GM03348 (cell line): ENCODE measurements at regions not wholly inside any gene's neighbourhood (a gene's known extent, or its start where the extent isn't known, plus 50 kb on each side); places are given as distances from the start of the nearest gene placed in this dataset.
A peak's percentile ranks its signal among the peaks of the same experiment; 100 is the strongest.

ENCODE experiments used
- DNase-seq: peaks from one replicate; pipeline ENCODE4 v3.0.0; 2012; ENCODE audit warnings: low spot score

GRCh38 chr2:12113412-12113811 lies 367.0 kb downstream of the LPIN1 start:
- no peak for DNase-seq

GRCh38 chr2:12114816-12115215 lies 368.4 kb downstream of the LPIN1 start:
- no peak for DNase-seq

- DNase-seq, result no peak
These were observed 369.9 kb downstream of the LPIN1 start for GRCh38 chr2:12116228-12116750.

- DNase-seq, result peak; percentile 21
These were observed 373.4 kb downstream of the LPIN1 start for GRCh38 chr2:12119841-12120240.

GRCh38 chr2:12120281-12121150 lies 374.1 kb downstream of the LPIN1 start:
- DNase-seq, result no peak

GRCh38 chr2:12124790-12125189 lies 378.4 kb downstream of the LPIN1 start:
- no peak for DNase-seq

- DNase-seq, result no peak
These were observed 379.9 kb downstream of the LPIN1 start for GRCh38 chr2:12126318-12126717.

- no peak for DNase-seq
These were observed 381.2 kb downstream of the LPIN1 start for GRCh38 chr2:12127638-12128037.

GRCh38 chr2:12131975-12132374 lies 385.5 kb downstream of the LPIN1 start:
- DNase-seq, result peak; percentile 17

- DNase-seq, result no peak
These were observed 395.3 kb downstream of the LPIN1 start for GRCh38 chr2:12141618-12142258.

GRCh38 chr2:12151716-12152115 lies 405.3 kb downstream of the LPIN1 start:
- DNase-seq, result no peak

GRCh38 chr2:12152888-12153287 lies 406.5 kb downstream of the LPIN1 start:
- no peak for DNase-seq

- DNase-seq, result peak; percentile 82
These were observed 409.0 kb downstream of the LPIN1 start for GRCh38 chr2:12155303-12156051.

GRCh38 chr2:12156349-12156748 lies 409.9 kb downstream of the LPIN1 start:
- no peak for DNase-seq

GRCh38 chr2:12161085-12161484 lies 414.7 kb downstream of the LPIN1 start:
- DNase-seq, result no peak

- no peak for DNase-seq
These were observed 416.1 kb downstream of the LPIN1 start for GRCh38 chr2:12162269-12163247.

GRCh38 chr2:12163866-12164265 lies 417.4 kb downstream of the LPIN1 start:
- no peak for DNase-seq

GRCh38 chr2:12164689-12165088 lies 418.3 kb downstream of the LPIN1 start:
- no peak for DNase-seq

- no peak for DNase-seq
These were observed 421.3 kb downstream of the LPIN1 start for GRCh38 chr2:12167525-12168317.

- no peak for DNase-seq
These were observed 421.9 kb downstream of the LPIN1 start for GRCh38 chr2:12168354-12168753.
